GM10266 (cell line): ENCODE measurements at regions not wholly inside any gene's neighbourhood (a gene's known extent, or its start where the extent isn't known, plus 50 kb on each side); places are given as distances from the start of the nearest gene placed in this dataset.

Experiments used
- DNase-seq: peaks from one replicate; pipeline ENCODE4 v3.0.0; 2012; ENCODE audit errors: extremely low spot score
- TF ChIP-seq, protein P1 (sequence below): IDR thresholded peaks from 2 replicates; pipeline ENCODE4 v1.5.1; 2012; ENCODE audit warnings: mild to moderate bottlenecking, low read depth; ENCODE audit not compliant: control insufficient read depth, insufficient read depth; ENCODE audit errors: missing control alignments

DNA sequence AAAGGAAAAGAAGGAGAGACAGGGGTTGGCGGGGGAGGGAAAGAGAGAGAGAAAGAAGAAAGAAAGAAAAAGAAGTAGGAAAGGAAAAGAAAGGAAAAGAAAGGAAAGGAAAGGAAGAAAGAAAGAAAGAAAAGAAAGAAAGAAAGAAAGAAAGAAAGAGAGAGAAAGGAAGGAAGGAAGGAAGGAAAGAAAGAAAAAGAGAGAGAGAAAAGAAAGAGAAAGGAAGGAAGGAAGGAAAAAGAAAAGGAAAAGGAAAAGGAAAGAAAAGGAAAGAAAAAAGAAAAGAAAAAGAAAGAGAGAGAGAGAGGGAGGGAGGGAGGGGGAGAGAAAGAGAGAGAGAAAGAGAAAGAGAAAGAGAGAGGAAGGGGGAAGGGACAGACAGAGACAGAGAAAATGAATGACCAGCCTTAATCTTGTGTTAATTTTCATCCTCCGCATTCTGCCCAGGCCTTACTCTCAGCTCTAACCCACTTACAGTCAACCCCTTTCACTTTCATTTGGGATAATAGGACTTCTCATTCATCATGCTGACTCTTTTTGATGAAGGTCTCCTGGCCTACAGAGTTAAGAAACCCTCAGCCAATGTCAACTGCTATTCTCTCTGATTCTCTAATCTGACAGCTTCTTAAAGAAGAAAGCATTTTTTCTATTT lies 207.3 kb downstream of the SUCLG1 start:
- DNase-seq = no peak
- TF ChIP-seq, protein P1, sequence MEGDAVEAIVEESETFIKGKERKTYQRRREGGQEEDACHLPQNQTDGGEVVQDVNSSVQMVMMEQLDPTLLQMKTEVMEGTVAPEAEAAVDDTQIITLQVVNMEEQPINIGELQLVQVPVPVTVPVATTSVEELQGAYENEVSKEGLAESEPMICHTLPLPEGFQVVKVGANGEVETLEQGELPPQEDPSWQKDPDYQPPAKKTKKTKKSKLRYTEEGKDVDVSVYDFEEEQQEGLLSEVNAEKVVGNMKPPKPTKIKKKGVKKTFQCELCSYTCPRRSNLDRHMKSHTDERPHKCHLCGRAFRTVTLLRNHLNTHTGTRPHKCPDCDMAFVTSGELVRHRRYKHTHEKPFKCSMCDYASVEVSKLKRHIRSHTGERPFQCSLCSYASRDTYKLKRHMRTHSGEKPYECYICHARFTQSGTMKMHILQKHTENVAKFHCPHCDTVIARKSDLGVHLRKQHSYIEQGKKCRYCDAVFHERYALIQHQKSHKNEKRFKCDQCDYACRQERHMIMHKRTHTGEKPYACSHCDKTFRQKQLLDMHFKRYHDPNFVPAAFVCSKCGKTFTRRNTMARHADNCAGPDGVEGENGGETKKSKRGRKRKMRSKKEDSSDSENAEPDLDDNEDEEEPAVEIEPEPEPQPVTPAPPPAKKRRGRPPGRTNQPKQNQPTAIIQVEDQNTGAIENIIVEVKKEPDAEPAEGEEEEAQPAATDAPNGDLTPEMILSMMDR = no peak

DNA sequence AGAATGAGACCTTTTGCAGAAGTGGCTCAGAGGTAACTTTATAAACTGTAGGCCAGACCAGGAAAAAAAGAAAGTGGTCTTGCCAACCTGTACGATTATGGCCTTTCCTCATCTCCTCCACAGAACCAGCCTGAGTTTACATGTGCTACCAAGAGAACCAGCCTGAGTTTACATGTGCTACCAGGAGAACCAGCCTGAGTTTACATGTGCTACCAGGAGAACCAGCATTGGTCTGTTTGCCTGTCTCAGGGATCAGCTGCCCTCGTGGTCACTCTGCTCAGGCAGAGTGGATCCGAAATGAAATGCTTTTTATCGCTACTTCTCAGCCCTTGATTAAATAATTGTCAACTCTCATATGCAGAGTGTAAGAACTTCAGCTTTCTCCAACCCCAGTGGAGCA lies 209.9 kb downstream of the SUCLG1 start:
- DNase-seq = no peak
- TF ChIP-seq, protein P1 = no peak

DNA sequence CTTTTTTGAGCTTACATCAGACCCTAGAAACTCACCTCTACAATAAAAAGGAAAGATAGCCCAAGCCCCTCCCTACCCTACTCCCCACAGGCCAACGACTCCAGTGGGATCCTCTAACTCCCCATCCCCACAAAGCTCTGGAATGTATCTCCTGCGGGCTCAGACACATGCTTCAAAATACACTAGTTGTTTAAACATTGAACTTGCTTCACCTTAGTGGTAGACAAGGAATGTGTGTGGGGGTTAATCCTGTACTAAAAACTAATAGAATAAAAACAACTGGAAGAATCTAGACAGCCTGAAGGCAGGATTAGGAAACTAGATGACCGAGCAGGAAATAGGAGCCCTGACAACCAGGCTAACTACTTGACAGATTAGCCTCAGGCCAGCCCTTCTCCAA lies 211.5 kb downstream of the SUCLG1 start:
- TF ChIP-seq, protein P1 = no peak
- DNase-seq = no peak

DNA sequence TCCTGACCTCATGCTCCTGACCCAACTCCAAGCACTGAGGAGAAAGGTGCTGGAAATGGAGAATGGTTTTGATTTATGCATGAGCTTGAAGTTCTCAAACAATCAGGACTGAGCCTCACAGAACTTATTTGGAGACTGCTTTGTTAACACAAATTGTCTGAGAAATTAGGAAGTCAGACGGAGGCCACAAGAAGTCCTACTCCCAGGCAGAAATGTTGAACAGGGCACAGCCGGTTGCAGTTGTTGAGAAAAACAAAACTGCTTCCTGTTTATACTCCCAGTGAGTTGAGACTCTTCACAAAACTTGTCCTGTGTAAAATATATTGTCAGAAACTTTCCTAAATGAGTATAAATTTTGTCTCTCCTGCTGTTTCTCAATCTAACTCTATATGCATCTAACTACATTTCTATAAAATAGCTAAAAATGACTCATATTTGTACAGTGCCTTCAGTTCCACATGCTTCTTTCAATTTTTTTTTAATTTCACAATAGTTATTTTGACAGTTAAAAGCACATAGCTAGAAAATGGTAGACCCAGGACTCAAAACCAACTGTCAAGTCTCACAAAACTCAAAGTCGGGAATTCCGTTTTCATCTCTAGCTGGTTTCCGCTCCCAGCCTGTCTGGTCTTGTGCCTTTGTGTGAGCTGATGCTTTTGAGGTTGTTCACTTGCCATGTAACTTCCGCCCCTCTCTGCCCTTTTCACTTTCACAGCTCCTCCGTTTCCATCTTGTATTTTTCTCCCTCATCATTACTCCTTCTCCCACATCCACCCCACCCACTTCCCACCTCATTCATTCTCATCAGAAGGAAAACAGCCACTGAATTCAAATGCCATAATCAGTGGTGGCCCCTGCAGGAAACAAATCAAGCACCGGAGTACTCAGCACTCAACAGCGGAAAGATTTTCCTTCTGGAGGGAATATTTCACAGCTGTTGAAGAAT lies 215.0 kb downstream of the SUCLG1 start:
- TF ChIP-seq, protein P1 = no peak
- no peak for DNase-seq

DNA sequence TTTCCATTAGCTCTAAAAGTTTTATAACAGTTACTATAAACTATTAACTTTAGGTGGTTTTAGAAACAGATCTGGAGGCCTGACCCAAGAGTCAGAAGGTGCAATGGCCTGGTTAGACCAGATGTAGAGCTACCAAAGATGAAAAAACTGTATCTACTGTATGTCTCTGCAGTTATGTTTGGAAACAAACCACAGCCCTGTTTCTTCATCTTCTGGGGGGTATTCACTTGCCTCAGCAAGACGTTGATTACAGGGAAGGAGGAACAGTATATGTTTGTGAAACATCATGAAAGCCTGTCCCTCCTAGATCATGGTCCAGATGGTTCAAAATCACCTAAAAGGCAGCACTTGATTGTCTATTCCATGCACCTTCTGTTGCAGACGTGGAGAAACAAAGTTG lies 220.2 kb downstream of the SUCLG1 start:
- TF ChIP-seq, protein P1 = no peak
- DNase-seq = no peak

DNA sequence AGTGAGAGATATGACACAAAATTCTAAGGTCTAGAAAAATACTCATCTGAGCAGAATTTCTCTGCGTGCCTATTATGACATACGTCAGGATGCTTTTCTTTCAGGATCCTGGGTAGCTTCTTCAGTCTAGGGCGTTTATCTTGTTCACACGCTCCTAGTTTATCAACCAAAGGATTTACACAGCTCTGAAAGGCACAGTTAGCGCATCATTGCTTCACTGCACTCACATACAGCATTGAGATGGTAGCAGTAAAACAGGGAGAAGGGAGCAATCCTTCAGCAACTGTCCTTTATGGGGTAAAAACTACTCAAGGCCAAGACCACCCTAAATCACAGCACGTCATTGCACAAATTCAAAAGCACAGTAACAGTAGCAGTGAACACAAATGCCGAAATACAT lies 222.8 kb downstream of the SUCLG1 start:
- TF ChIP-seq, protein P1 = no peak
- no peak for DNase-seq

DNA sequence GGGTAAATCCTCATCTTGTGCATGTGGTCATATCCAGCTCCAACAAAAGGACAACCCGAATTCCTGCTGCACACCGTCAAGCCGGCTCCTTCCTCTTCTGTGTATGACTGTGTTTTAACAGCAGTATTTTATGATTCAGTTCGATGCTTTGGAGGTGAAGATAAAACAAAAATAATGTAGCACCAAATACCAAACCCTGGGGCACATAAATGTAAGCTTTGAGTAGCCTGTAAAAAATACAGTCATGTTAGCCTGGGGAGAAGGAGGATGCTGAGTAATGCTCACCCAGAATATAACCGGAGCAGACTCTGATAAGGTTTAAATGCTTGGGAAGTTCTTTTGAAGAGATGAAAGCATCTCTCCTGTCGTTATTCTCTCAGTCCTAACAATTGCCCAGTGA lies 225.0 kb downstream of the SUCLG1 start:
- TF ChIP-seq, protein P1 = no peak
- DNase-seq = no peak
